HepG2 (cell line): ENCODE measurements at regions not wholly inside any gene's neighbourhood (a gene's known extent, or its start where the extent isn't known, plus 50 kb on each side); places are given as distances from the start of the nearest gene placed in this dataset.

Experiments
- MAX ChIP-seq: IDR thresholded peaks from 2 replicates; pipeline ENCODE4 v1.6.1; 2012; ENCODE audit warnings: inconsistent platforms
- TAF1 ChIP-seq: sonication (generic); formaldehyde crosslinking; IDR thresholded peaks from 2 replicates; pipeline ENCODE4 v1.4.0; 2020; ENCODE audit warnings: missing genetic modification reagents
- ZNF530 ChIP-seq: sonication (generic); formaldehyde crosslinking; IDR thresholded peaks from 2 replicates; pipeline ENCODE4 v1.5.0; 2020; ENCODE audit warnings: low read depth, mild to moderate bottlenecking, missing genetic modification reagents
- ZSCAN29 ChIP-seq: sonication (generic); formaldehyde crosslinking; conservative IDR thresholded peaks from 2 replicates; pipeline ENCODE4 v1.4.0; 2020; ENCODE audit warnings: mild to moderate bottlenecking, missing genetic modification reagents

- TF ChIP-seq MAX, result no peak
- no peak for TF ChIP-seq ZSCAN29 (CRISPR knock-in tag)
- no peak for TF ChIP-seq TAF1 (CRISPR knock-in tag)
- TF ChIP-seq ZNF530, result no peak
Measured at GRCh38 chr10:112082120-112082519, 101.4 kb downstream of the GPAM start.
